Hindlimb muscle (tissue), 1 donor: ENCODE measurements at regions not wholly inside any gene's neighbourhood (a gene's known extent, or its start where the extent isn't known, plus 50 kb on each side); places are given as distances from the start of the nearest gene placed in this dataset.
"Not testable (repeated sequence)": the region's sequence is repeated elsewhere in the genome, so short reads cannot be mapped to it uniquely, and the experiment has no call there.

Source experiments
- DNase-seq: peaks from one replicate; pipeline ENCODE4 v3.0.0-alpha.2; 2013

DNA sequence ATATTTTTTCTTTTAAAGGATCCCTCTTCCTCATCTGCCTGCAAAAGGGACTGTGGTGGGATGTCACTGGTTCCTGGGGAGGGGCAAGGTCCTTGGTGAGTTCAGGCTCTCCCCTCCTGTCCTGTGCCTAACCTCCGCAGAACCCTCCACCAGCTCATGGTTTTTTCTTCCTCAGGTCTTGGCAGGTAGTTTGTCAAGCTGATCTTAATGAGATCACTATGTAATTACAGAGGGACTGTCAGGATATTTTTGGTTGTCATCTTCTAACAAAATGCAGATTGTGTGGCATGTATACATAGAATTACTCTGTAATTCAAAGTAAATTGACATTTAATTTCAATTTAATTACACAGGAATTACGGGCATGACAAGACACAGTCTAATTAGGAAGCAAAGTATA, 150.3 kb upstream of the SEMA6A start:
- DNase-seq = no peak

DNA sequence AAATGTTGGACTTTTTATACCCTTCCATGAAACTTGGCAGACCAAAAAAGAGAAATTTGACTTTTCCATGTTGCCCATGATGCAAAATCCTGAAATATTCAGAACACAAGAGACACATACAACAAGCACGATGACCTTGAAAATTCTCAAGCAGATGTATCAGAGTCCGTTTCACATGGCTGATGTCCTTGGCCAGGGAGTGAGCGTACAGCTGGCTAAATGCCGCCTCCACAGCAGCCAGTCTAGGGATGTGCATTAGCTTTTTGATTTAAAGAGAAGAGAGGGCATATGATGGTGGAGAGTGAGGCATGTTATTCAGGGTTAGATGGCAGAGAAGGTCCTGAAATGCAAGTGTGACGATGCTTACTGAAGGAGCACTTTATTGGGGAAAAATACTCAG, 148.0 kb upstream of the SEMA6A start:
- no peak for DNase-seq

GRCh38 chr5:116719106-116719505, 144.5 kb upstream of the SEMA6A start:
- no peak for DNase-seq

DNA sequence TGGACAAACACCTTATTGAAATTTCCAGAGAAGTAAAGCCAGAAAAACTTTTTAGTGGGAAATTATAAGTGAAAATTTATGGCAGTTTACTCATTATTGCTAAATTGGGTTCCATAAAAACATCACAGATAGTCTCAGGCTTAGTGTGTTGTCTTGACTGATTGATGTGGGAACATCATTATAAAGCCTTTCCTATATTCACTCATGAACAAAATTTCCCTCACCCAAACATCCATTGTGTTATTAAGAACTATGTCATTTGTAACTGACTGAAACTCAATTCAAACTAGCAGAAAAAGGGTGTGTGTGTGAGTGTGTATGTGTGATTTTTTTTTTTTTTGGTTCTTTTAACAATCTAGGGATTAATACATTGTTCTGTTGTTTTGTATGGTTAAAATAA, 143.7 kb upstream of the SEMA6A start:
- no peak for DNase-seq

DNA sequence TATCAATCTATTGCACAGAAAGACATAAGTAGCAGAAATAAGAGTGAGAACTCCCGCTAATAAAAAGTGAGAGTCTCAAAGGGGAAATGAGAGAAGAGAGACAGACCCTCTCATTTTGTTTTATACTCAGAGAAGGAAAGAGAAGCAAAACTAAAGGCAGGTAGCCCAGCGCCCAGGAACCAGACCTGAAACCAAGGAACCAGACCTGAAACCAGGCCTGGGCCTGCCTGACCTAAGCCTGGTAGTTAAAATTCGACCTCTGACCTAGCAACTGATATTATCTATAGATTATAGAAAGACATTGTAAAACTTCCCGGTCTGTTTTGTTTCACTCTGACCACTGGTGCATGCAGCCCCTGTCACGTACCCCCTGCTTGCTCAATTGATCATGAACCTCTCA, 134.5 kb upstream of the SEMA6A start:
- no peak for DNase-seq

DNA sequence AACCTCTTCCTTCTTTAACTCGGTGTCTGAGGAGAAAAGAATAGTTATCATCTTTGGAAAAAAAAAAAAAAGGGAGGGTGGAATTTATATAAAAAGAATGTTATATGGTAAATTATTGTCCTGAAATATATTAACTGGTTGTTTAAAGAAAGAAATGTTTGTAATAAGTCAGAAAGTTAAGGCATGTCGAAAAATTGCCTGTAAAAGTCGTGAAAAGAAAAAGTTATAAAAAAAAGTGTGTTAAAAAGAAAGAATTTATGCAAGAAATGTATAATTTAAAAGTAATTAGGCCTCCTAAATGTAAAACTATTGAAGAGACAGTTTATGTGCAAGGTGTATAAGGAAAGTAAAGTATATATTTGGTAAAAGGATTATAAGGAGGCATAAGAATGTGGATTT, 130.5 kb upstream of the SEMA6A start:
- DNase-seq = not testable (repeated sequence)

DNA sequence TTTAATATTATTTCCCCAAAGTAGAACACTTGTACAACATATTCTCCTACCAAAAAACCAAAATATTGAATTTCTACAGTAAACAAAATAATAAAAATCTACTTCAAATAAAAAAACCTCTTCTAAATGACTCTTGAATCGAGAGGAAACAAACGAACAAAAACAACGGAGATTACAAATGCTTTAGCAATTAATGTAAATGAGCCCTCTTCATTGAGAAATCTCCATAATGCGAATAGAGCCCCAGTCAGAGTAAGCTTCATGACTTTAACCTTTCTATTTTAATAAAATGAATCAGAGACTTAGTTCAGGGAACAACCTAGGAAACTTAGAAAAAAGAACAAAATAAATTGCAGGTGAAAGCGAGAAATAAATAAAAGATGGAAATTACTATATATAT, 129.3 kb upstream of the SEMA6A start:
- no peak for DNase-seq

GRCh38 chr5:116703328-116703727, 128.7 kb upstream of the SEMA6A start:
- DNase-seq = no peak

GRCh38 chr5:116702776-116703175, 128.2 kb upstream of the SEMA6A start:
- DNase-seq = no peak

DNA sequence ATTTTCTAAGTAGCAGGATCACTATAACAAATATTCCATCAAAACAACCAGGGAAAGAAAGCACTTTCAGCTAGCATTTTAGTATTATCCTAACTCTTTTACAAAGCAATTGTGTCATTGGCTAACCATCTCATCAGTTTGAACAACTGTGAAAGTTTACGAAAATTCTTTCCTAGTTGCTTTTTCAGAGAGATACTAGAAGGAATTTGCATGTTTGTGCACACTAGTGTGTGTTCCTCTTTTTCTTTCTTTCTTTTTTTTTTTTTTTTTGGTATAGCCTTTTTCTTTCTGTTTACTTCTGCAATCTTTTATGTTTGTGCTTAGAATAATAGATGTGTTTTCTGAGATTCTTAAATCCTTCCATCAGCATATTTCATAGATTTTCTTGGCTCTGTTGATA, 124.7 kb upstream of the SEMA6A start:
- no peak for DNase-seq

DNA sequence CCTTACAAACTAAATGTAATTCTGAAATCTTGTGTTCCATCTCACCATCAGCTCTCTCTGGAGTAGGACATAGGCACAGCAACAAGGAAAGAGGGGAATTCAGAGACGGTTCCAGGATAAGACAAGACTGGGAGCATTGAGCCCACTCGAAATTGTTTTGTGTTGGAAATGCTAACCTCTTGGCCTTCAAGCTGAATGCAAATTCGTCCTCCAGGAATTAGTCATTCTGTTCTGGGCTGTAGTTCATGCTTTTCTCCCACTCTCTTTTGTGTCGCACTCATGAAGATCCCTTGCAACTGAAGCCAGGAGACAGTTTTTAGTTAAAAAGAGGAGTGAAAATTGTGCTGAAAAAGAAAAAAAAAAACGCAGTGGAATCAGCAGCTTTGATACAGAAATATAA, 121.7 kb upstream of the SEMA6A start:
- peak; percentile 55 for DNase-seq

DNA sequence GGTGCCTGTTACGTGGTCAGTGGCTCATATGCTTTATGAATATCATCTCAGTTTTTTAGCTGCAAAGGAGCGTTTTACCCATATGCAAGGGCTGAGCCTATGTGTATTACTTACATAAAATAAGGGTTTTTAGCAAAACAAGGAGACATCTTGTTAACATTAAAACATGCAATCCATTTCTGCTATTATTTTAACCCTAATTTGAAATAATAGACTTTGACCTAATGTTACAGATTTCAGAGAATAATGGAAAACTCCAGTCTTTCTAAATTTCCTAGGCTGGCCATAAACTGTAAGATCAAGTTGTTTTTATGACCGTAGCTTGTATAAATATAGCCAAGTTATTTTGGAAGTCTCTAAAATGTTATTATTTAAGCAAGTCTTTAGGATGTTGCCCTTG, 121.1 kb upstream of the SEMA6A start:
- DNase-seq = peak; percentile 27

- DNase-seq = no peak
Observed at GRCh38 chr5:116686438-116686837, 111.8 kb upstream of the SEMA6A start.

DNA sequence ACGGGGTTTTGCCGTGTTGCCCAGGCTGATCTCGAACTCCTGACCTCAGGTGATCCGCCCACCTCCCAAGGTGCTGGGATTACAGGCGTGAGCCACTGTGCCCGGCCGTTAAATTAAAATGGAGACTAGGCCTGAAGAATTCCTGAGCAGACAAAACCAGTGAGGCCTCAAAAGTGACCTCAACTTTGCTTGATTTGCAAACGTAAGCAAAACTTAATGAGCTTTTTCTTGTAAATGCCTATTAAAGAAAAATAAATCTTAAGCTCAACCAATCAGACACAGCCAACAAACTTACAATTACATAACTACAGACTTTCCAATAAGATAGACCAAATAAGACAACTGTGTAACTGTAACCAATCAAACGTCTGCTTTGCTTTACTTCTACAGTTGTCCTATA, 111.3 kb upstream of the SEMA6A start:
- no peak for DNase-seq

DNA sequence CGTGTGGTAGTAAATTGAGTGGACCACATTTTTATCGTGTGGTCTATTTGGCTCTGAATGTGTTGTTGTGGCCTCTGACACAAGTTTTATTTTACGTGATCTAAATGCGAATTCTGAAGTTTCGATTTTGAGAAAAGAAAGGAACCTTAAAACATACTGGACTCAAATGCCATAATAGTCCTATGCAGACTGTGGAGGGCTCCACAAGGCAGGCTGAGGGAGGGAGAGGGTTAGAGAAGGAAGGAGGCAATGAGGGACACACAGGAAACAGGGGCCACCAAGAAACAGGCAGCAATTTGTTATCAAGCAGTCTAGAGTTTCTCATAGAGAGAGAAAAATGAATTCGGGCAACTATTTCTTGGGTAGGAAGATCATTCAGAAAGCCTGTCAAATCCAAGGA, 110.4 kb upstream of the SEMA6A start:
- DNase-seq = no peak

- DNase-seq = no peak
Observed at GRCh38 chr5:116681334-116682013, 106.9 kb upstream of the SEMA6A start.

DNA sequence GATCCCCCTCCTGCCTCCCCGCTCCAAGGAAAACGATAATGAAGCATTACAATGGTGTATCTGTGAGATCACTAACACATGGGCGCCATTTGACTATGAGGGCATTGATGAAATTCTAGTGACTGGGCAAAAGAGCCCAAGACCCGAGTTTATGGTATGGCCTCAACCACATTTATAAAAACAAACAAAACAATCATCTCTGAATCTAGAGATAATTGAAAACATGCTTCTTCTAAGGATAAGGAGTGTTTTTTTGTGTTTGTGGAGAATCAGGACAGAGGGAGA, 100.9 kb upstream of the SEMA6A start:
- no peak for DNase-seq

- peak; percentile 13 for DNase-seq
Observed at GRCh38 chr5:116674881-116675625, 100.4 kb upstream of the SEMA6A start.

DNA sequence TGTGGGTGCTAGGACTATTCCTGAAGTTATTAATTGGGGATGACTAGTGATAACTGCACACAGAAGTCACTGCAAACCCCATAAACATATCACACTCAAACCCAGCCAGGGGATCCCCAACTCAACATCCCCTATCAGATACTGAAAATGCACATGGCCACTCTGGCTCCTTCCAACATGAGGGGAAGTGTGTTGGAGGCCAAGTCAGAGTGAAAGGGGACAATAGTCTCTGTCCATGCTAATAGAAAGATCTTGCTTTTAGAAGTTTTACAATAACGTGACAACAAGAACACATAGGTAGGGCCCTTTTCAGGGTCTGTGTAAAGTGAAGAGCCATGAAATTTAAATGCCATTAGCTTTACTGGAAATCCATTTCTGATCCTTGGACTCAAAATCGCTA, 98.8 kb upstream of the SEMA6A start:
- no peak for DNase-seq

- DNase-seq = no peak
Observed at GRCh38 chr5:116672203-116672602, 97.6 kb upstream of the SEMA6A start.

GRCh38 chr5:116671211-116671736, 96.7 kb upstream of the SEMA6A start:
- DNase-seq = no peak

DNA sequence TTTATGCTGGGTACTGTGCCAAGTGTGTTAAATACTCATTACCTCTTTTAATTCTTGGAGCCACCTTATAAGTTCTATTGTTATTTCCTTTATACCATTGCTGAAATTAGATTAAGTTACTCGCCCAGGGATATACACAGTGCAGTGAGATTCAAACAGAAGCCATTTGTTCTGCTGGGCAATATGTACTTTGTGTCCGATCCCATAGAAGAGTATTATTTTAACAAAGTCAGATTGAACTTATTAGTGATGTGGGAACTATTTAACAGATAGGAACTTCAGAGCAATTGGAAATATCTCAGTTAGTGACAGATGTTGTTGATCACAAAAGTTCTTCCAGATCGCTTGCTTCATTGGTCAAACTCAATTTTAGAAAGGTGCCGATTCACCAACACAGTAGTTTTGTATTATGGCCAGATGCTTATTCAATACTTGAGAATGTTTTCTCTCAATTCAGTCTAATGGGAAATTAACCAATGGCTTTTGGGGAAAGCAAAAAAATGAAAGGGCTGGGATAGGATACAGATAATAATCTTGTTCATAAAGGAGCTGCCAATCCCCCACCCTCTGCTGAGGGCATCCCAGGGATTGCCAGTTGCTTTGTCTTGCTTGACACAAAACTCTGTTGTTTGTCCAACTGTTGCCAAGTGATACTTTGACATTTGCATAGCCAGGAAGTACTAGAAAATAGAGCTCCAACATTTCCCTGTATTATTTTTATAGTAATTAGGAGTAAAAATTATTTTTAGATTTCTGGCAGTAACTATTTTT, 94.8 kb upstream of the SEMA6A start:
- no peak for DNase-seq

GRCh38 chr5:116668390-116668789, 93.8 kb upstream of the SEMA6A start:
- no peak for DNase-seq

GRCh38 chr5:116666901-116667300, 92.3 kb upstream of the SEMA6A start:
- no peak for DNase-seq
